Osteoblast (primary cell): ENCODE measurements at regions not wholly inside any gene's neighbourhood (a gene's known extent, or its start where the extent isn't known, plus 50 kb on each side); places are given as distances from the start of the nearest gene placed in this dataset.

Experiments
- DNase-seq: peaks from one replicate; pipeline ENCODE4 v3.0.0; 2011; ENCODE audit warnings: low spot score, mixed read lengths; ENCODE audit not compliant: insufficient read length; ENCODE audit errors: missing footprints
- H2AFZ ChIP-seq: 2 replicates; pipeline ENCODE4 v1.6.0; 2011; ENCODE audit warnings: mild to moderate bottlenecking, low read length
- H3K27ac ChIP-seq: 2 replicates; pipeline ENCODE4 v1.5.1; 2011; ENCODE audit warnings: mild to moderate bottlenecking, low read depth, low read length, moderate library complexity
- H3K27me3 ChIP-seq: 2 replicates; pipeline ENCODE4 v1.6.0; 2012; ENCODE audit warnings: mild to moderate bottlenecking, control low read depth, inconsistent platforms, low read length, moderate library complexity; ENCODE audit not compliant: insufficient read depth
- H3K36me3 ChIP-seq: 2 replicates; pipeline ENCODE4 v1.5.1; 2011; ENCODE audit warnings: mild to moderate bottlenecking, low read length, control low read depth, moderate library complexity; ENCODE audit not compliant: insufficient read depth
- H3K4me1 ChIP-seq: 2 replicates; pipeline ENCODE4 v1.5.1; 2011; ENCODE audit warnings: mild to moderate bottlenecking, low read length, control low read depth, moderate library complexity; ENCODE audit not compliant: insufficient read depth
- H3K4me2 ChIP-seq: 2 replicates; pipeline ENCODE4 v1.6.0; 2011; ENCODE audit warnings: mild to moderate bottlenecking, low read length; ENCODE audit not compliant: insufficient read depth
- H3K4me3 ChIP-seq: fragments of 200-600 bp; sonication (generic); 3 replicates; pipeline ENCODE4 v1.5.1; 2012; ENCODE audit warnings: mild to moderate bottlenecking, low read length, inconsistent platforms; ENCODE audit not compliant: insufficient read depth
- H3K79me2 ChIP-seq: 2 replicates; pipeline ENCODE4 v1.6.0; 2012; ENCODE audit warnings: mild to moderate bottlenecking, low read length, control low read depth, inconsistent platforms; ENCODE audit not compliant: insufficient read depth
- H3K9me3 ChIP-seq: 2 replicates; pipeline ENCODE4 v1.5.1; 2011; ENCODE audit warnings: low read depth, low read length, control low read depth
- H4K20me1 ChIP-seq: 2 replicates; pipeline ENCODE4 v1.6.0; 2012; ENCODE audit warnings: mild to moderate bottlenecking, low read length, control low read depth; ENCODE audit not compliant: insufficient read depth
- CTCF ChIP-seq: IDR thresholded peaks from 2 replicates; pipeline ENCODE4 v1.5.1; 2011; ENCODE audit warnings: mild to moderate bottlenecking, low read depth, low read length, moderate library complexity; ENCODE audit errors: extremely low read depth

GRCh38 chrX:39440799-39441284, 639.6 kb downstream of the MID1IP1 start:
- H2AFZ ChIP-seq, result no peak overlapping the region
- H3K27ac ChIP-seq, result no peak overlapping the region
- peaks cover 21% of the 10 kb centered on the region for H3K27me3 ChIP-seq
- H3K9me3 ChIP-seq, result no peaks in the 10 kb centered on the region
- H4K20me1 ChIP-seq, result no peaks in the 10 kb centered on the region
- no peak overlapping the region for H3K4me2 ChIP-seq
- H3K4me3 ChIP-seq, result no peak overlapping the region
- H3K79me2 ChIP-seq, result no peaks in the 10 kb centered on the region
- DNase-seq, result no peak
- no peaks in the 10 kb centered on the region for H3K36me3 ChIP-seq
- no peak for TF ChIP-seq CTCF
- no peaks in the 10 kb centered on the region for H3K4me1 ChIP-seq

GRCh38 chrX:39442332-39442731, 641.1 kb downstream of the MID1IP1 start:
- Histone ChIP-seq H3K4me3 (no peak overlapping the region), H3K27me3 (peaks cover 18% of the 10 kb centered on the region), H2AFZ (no peak overlapping the region), H4K20me1 (no peaks in the 10 kb centered on the region), H3K79me2 (no peaks in the 10 kb centered on the region), H3K9me3 (no peaks in the 10 kb centered on the region), H3K27ac (no peak overlapping the region), H3K36me3 (no peaks in the 10 kb centered on the region), H3K4me1 (no peaks in the 10 kb centered on the region), H3K4me2 (no peak overlapping the region)
- TF ChIP-seq CTCF, result no peak
- DNase-seq, result no peak

GRCh38 chrX:39443240-39443639, 642.0 kb downstream of the MID1IP1 start:
- no peaks in the 10 kb centered on the region for H3K79me2 ChIP-seq

GRCh38 chrX:39445336-39445735, 644.1 kb downstream of the MID1IP1 start:
- H4K20me1 ChIP-seq, result no peaks in the 10 kb centered on the region
- H3K4me3 ChIP-seq, result no peak overlapping the region
- no peak overlapping the region for H3K4me2 ChIP-seq
- no peaks in the 10 kb centered on the region for H3K79me2 ChIP-seq
- DNase-seq, result no peak
- H3K27ac ChIP-seq, result no peak overlapping the region
- no peaks in the 10 kb centered on the region for H3K36me3 ChIP-seq
- peak; percentile 35 for TF ChIP-seq CTCF
- H2AFZ ChIP-seq, result no peak overlapping the region
- no peaks in the 10 kb centered on the region for H3K9me3 ChIP-seq
- H3K27me3 ChIP-seq, result peaks cover 33% of the 10 kb centered on the region
- no peaks in the 10 kb centered on the region for H3K4me1 ChIP-seq

More at GRCh38 chrX:39443240-39443639, 642.0 kb downstream of the MID1IP1 start:
- Histone ChIP-seq H4K20me1 (no peaks in the 10 kb centered on the region), H3K27ac (no peak overlapping the region), H3K4me2 (no peak overlapping the region), H3K9me3 (no peaks in the 10 kb centered on the region), H3K36me3 (no peaks in the 10 kb centered on the region), H2AFZ (no peak overlapping the region), H3K4me1 (no peaks in the 10 kb centered on the region), H3K4me3 (no peak overlapping the region), H3K27me3 (peaks cover 18% of the 10 kb centered on the region)
- TF ChIP-seq CTCF, result no peak
- no peak for DNase-seq
